Adrenal gland (tissue), 9 donors: ENCODE measurements at regions not wholly inside any gene's neighbourhood (a gene's known extent, or its start where the extent isn't known, plus 50 kb on each side); places are given as distances from the start of the nearest gene placed in this dataset.

ENCODE experiments used
- DNase-seq, 7 donors: peaks; one replicate each; pipeline ENCODE4 v3.0.0-alpha.2; 2019 to 2020
- H3K27ac ChIP-seq, 5 donors: fragments of 200-600 bp; sonication (generic) in 4 of 5; 1 replicate in 3 of 5; 2 replicates in 2 of 5; pipeline versions ENCODE4 v1.5.1 to v1.8.0; 2016 to 2020; ENCODE audit warnings: mild to moderate bottlenecking in 1 of 5
- H3K27me3 ChIP-seq: fragments of 200-600 bp; 2 replicates; pipeline ENCODE4 v1.8.0; 2021
- H3K36me3 ChIP-seq, 2 donors: fragments of 200-600 bp; replicated peaks in 1 of 2; 1 replicate in 1 of 2; 2 replicates in 1 of 2; pipeline versions ENCODE4 v1.5.1 to v1.8.0; 2018 to 2022
- H3K4me1 ChIP-seq, 2 donors: fragments of 200-600 bp; replicated peaks in 1 of 2; 1 replicate in 1 of 2; 2 replicates in 1 of 2; pipeline versions ENCODE4 v1.5.1 to v1.8.0; 2018 to 2021
- H3K4me3 ChIP-seq, 4 donors: fragments of 200-600 bp; sonication (generic) in 3 of 4; one replicate each; pipeline ENCODE4 v1.5.1; 2016 to 2018
- H3K9me3 ChIP-seq, 3 donors: fragments of 200-600 bp; sonication (generic) in 1 of 3; replicated peaks in 1 of 3; 1 replicate in 2 of 3; 2 replicates in 1 of 3; pipeline versions ENCODE4 v1.5.1 to v1.8.0; 2016 to 2021
- CTCF ChIP-seq, 6 experiments: fragments of 450-650 bp in 4 of 6; fragments of 200-600 bp in 2 of 6; sonication (generic) in 1 of 6; IDR thresholded peaks; 1 replicate in 5 of 6; 2 replicates in 1 of 6; pipeline versions ENCODE4 v1.5.1 to v1.8.0; 2016 to 2021; ENCODE audit warnings: antibody characterized with exemption in 6 of 6, mild to moderate bottlenecking in 2 of 6, moderate library complexity in 1 of 6
- POLR2A ChIP-seq, 2 donors: fragments of 450-650 bp; IDR thresholded peaks; one replicate each; pipeline ENCODE4 v1.6.1; 2017; ENCODE audit warnings: antibody characterized with exemption in 2 of 2, mild to moderate bottlenecking in 2 of 2, moderate library complexity in 1 of 2
- WGBS, 4 donors: extraction: QIAGEN DNeasy Blood & Tissue Kit in 2 of 4; methylation state at CpG; one replicate each; pipeline versions ENCODE4 v1.1.5 to v1.1.7; 2013 to 2017; 5-methylcytosine and 5-hydroxymethylcytosine counted together
- intact Hi-C, 2 donors: fragments of 100-400 bp; cut with DNase I; formaldehyde crosslinking; loops; one replicate each; pipeline versions ENCODE4 v1.14.1 to v1.15.0; 2022 to 2023
- donor health status: healthy with polysubstance abuse.
- donor health status: Bipolar disorder and iron deficiency.
- donor health status: DM: yes; HTN: yes; CAD: no.
- donor health status: DM: no; HTN: no; CAD: no.
- donor health status: DM: no; HTN: no; CAD: no.

- no peak overlapping the region for H3K27ac ChIP-seq
- intact Hi-C loops: no loop called here
- H3K27me3 ChIP-seq: no peaks in the 10 kb centered on the region
- no peaks in the 10 kb centered on the region for H3K36me3 ChIP-seq
- no peaks in the 10 kb centered on the region for H3K4me1 ChIP-seq
- no peak overlapping the region for H3K4me3 ChIP-seq
- DNase-seq: no peak
- H3K9me3 ChIP-seq: no peaks in the 10 kb centered on the region
- no peak for TF ChIP-seq POLR2A (IDR thresholded peaks at IDR 0.05)
- TF ChIP-seq CTCF (IDR thresholded peaks at IDR 0.05): no peak
These were observed 317.7 kb upstream of the FAM78B start for GRCh38 chr1:166484471-166484870.

GRCh38 chr1:166484871-166485270, 318.1 kb upstream of the FAM78B start:
- Histone ChIP-seq H3K9me3 (no peaks in the 10 kb centered on the region), H3K27me3 (no peaks in the 10 kb centered on the region), H3K4me3 (no peak overlapping the region), H3K27ac (no peak overlapping the region), H3K36me3 (no peaks in the 10 kb centered on the region), H3K4me1 (no peaks in the 10 kb centered on the region)
- TF ChIP-seq POLR2A (IDR thresholded peaks at IDR 0.05) (no peak), CTCF (IDR thresholded peaks at IDR 0.05) (no peak)
- intact Hi-C loops: no loop called here
- no peak for DNase-seq
- WGBS, 4 donors: 65 to 72% (median 69%) methylated on average over 6 of the region's 6 CpGs

- Histone ChIP-seq H3K4me3 (no peak overlapping the region), H3K9me3 (no peaks in the 10 kb centered on the region), H3K27me3 (no peaks in the 10 kb centered on the region), H3K36me3 (no peaks in the 10 kb centered on the region), H3K27ac (no peak overlapping the region), H3K4me1 (no peaks in the 10 kb centered on the region)
- intact Hi-C loops: no loop called here
- 81 to 92% (median 85%) methylated on average over 1 of the region's 1 CpG for WGBS, 4 donors
- no peak for DNase-seq
- TF ChIP-seq POLR2A (IDR thresholded peaks at IDR 0.05) (no peak), CTCF (IDR thresholded peaks at IDR 0.05) (no peak)
These were observed 318.8 kb upstream of the FAM78B start for GRCh38 chr1:166485620-166486019.

- 70 to 90% (median 78%) methylated on average over 2 of the region's 2 CpGs for WGBS, 4 donors
- H3K27me3 ChIP-seq: no peaks in the 10 kb centered on the region
- intact Hi-C loops: no loop called here
These were observed 321.5 kb upstream of the FAM78B start for GRCh38 chr1:166488327-166488726.

More at GRCh38 chr1:166488327-166488726, 321.5 kb upstream of the FAM78B start:
- no peak overlapping the region for H3K4me3 ChIP-seq
- no peaks in the 10 kb centered on the region for H3K4me1 ChIP-seq
- no peak for DNase-seq
- H3K36me3 ChIP-seq: no peaks in the 10 kb centered on the region
- H3K27ac ChIP-seq: no peak overlapping the region
- H3K9me3 ChIP-seq: no peaks in the 10 kb centered on the region
- TF ChIP-seq POLR2A (IDR thresholded peaks at IDR 0.05) (no peak), CTCF (IDR thresholded peaks at IDR 0.05) (no peak)
